GM12878 (cell line): ENCODE measurements at regions not wholly inside any gene's neighbourhood (a gene's known extent, or its start where the extent isn't known, plus 50 kb on each side); places are given as distances from the start of the nearest gene placed in this dataset.

Experiments used
- ATAC-seq: fragments of 200-7000 bp; cut with Tn5 transposase; 3 replicates; pipeline ENCODE4 v1.9.1; 2020; ENCODE audit warnings: mild to moderate bottlenecking, moderate library complexity
- BruUV-seq: library from RNA; stranded (reverse); fragments of 400-500 nt; replicated peaks from 2 replicates; lab custom pipeline; 2021; lab: Mats Ljungman, UMichigan
- CTCF ChIA-PET: fragments of 300-600 bp; sonication (Branson Sonifier 250); formaldehyde crosslinking; extraction: SDS; loops from one replicate; lab custom pipeline; 2021; ENCODE audit warnings: inconsistent platforms; lab: Yijun Ruan, JAX
- POLR2A ChIA-PET: fragments of 350-600 bp; formaldehyde crosslinking; extraction: SDS; loops from one replicate; lab custom pipeline; 2021; ENCODE audit warnings: inconsistent platforms; lab: Charles Lee
- RAD21 ChIA-PET: fragments of 300-600 bp; sonication (Branson Sonifier 250); formaldehyde crosslinking; loops from one replicate; lab custom pipeline; 2023; ENCODE audit warnings: antibody characterized with exemption; ENCODE audit not compliant: unreplicated experiment; lab: Charles Lee
- SMC1A ChIA-PET: fragments of 300-600 bp; sonication (Branson Sonifier 250); formaldehyde crosslinking; loops from one replicate; lab custom pipeline; 2023; ENCODE audit not compliant: unreplicated experiment, uncharacterized antibody; lab: Charles Lee
- DNase-seq: peaks from one replicate; pipeline ENCODE4 v3.0.0-alpha.2; 2011; ENCODE audit warnings: low read depth, low spot score
- FAIRE-seq: peaks from 3 replicates; lab custom pipeline; 2011; peaks lifted over from hg19 to GRCh38; lab: Jason Lieb, UNC
- H2AFZ ChIP-seq: 2 replicates; pipeline ENCODE4 v1.6.0; 2011; ENCODE audit warnings: low read depth, low read length, control low read depth; ENCODE audit not compliant: control insufficient read depth
- H3K27ac ChIP-seq: 2 replicates; pipeline ENCODE4 v1.5.1; 2011; ENCODE audit warnings: control low read depth; ENCODE audit not compliant: control insufficient read depth, insufficient read depth
- H3K27me3 ChIP-seq, 2 experiments: replicated peaks in 1 of 2; 2 replicates each; pipeline versions ENCODE4 v1.6.0 to v1.6.1; 2011; ENCODE audit warnings: low read length in 1 of 2; ENCODE audit not compliant: control insufficient read depth in 2 of 2, insufficient read depth in 2 of 2
- H3K36me3 ChIP-seq, 2 experiments: 2 replicates each; pipeline ENCODE4 v1.5.1; 2011; ENCODE audit warnings: low read length in 1 of 2; ENCODE audit not compliant: control insufficient read depth in 2 of 2, insufficient read depth in 2 of 2
- H3K4me1 ChIP-seq: 2 replicates; pipeline ENCODE4 v1.6.1; 2011; ENCODE audit warnings: mild to moderate bottlenecking, low read length, moderate library complexity, mixed read lengths; ENCODE audit not compliant: control insufficient read depth, insufficient read depth
- H3K4me2 ChIP-seq: 2 replicates; pipeline ENCODE4 v1.6.0; 2011; ENCODE audit warnings: control low read depth; ENCODE audit not compliant: control insufficient read depth, insufficient read depth
- H3K4me3 ChIP-seq: fragments of 200-600 bp; sonication (generic); 2 replicates; pipeline ENCODE4 v1.5.1; 2016
- H3K79me2 ChIP-seq: 2 replicates; pipeline ENCODE4 v1.6.0; 2011; ENCODE audit warnings: low read length; ENCODE audit not compliant: control insufficient read depth, insufficient read depth
- H3K9ac ChIP-seq: 2 replicates; pipeline ENCODE4 v1.8.0; 2011; ENCODE audit warnings: low read length, control low read depth, mixed read lengths; ENCODE audit not compliant: control insufficient read depth, insufficient read depth
- H3K9me3 ChIP-seq: replicated peaks from 3 replicates; pipeline ENCODE4 v1.5.1; 2011; ENCODE audit warnings: mild to moderate bottlenecking, low read length; ENCODE audit not compliant: control insufficient read depth, insufficient read depth
- H4K20me1 ChIP-seq: 2 replicates; pipeline ENCODE4 v1.6.0; 2011; ENCODE audit not compliant: control insufficient read depth, insufficient read depth
- BRCA1 ChIP-seq: IDR thresholded peaks from 2 replicates; pipeline ENCODE4 v1.6.1; 2011; ENCODE audit warnings: low read depth, low read length, improper control_type of control experiment
- CEBPB ChIP-seq, 2 experiments: fragments of 150-350 bp in 1 of 2; IDR thresholded peaks; 2 replicates each; pipeline ENCODE4 v1.6.1; 2012 to 2014; ENCODE audit warnings: low read depth in 2 of 2, low read length in 2 of 2, borderline replicate concordance in 1 of 2, inconsistent platforms in 1 of 2
- EP300 ChIP-seq, 2 experiments: fragments of 150-350 bp in 1 of 2; IDR thresholded peaks; 2 replicates each; pipeline ENCODE4 v1.6.1; 2011 to 2012; ENCODE audit warnings: low read depth in 2 of 2, low read length in 2 of 2, borderline replicate concordance in 1 of 2, improper control_type of control experiment in 1 of 2, inconsistent platforms in 1 of 2; ENCODE audit not compliant: control insufficient read depth in 1 of 2
- ETV6 ChIP-seq, 2 experiments: fragments of 450-650 bp in 1 of 2; IDR thresholded peaks in 1 of 2; conservative IDR thresholded peaks in 1 of 2; 2 replicates each; pipeline ENCODE4 v1.6.1; 2014; ENCODE audit warnings: antibody characterized with exemption in 1 of 2, borderline replicate concordance in 1 of 2, low read depth in 1 of 2, mild to moderate bottlenecking in 1 of 2, moderate library complexity in 1 of 2
- GABPA ChIP-seq: IDR thresholded peaks from 2 replicates; pipeline ENCODE4 v1.6.1; 2014; ENCODE audit warnings: antibody characterized with exemption, low read depth, mild to moderate bottlenecking, inconsistent platforms
- HCFC1 ChIP-seq: fragments of 150-350 bp; IDR thresholded peaks from 2 replicates; pipeline ENCODE4 v1.6.1; 2014; ENCODE audit warnings: low read length
- HDGF ChIP-seq: fragments of 450-650 bp; IDR thresholded peaks from 2 replicates; pipeline ENCODE4 v1.6.1; 2016; ENCODE audit warnings: antibody characterized with exemption
- KDM1A ChIP-seq: fragments of 200-600 bp; sonication (generic); IDR thresholded peaks from 2 replicates; pipeline ENCODE4 v1.6.1; 2016; ENCODE audit warnings: borderline replicate concordance
- MTA2 ChIP-seq: fragments of 450-650 bp; IDR thresholded peaks from 2 replicates; pipeline ENCODE4 v1.6.1; 2016; ENCODE audit warnings: low read depth, mild to moderate bottlenecking, moderate library complexity
- NR2F1 ChIP-seq: fragments of 450-650 bp; conservative IDR thresholded peaks from 2 replicates; pipeline ENCODE4 v1.6.1; 2017; ENCODE audit warnings: mild to moderate bottlenecking
- POLR2A ChIP-seq: IDR thresholded peaks from 2 replicates; pipeline ENCODE4 v1.6.1; 2011; ENCODE audit warnings: low read depth, mild to moderate bottlenecking, low read length
- RB1 ChIP-seq: fragments of 450-650 bp; formaldehyde crosslinking; IDR thresholded peaks from 2 replicates; pipeline ENCODE4 v1.6.1; 2017; ENCODE audit warnings: mild to moderate bottlenecking, borderline replicate concordance
- SMAD1 ChIP-seq: fragments of 450-650 bp; IDR thresholded peaks from 2 replicates; pipeline ENCODE4 v1.6.1; 2018; ENCODE audit warnings: mild to moderate bottlenecking, low read depth; ENCODE audit not compliant: partially characterized antibody
- SMARCA5 ChIP-seq: fragments of 450-650 bp; IDR thresholded peaks from 2 replicates; pipeline ENCODE4 v1.6.1; 2017; ENCODE audit warnings: mild to moderate bottlenecking
- ZBED1 ChIP-seq: IDR thresholded peaks from 2 replicates; pipeline ENCODE4 v1.6.1; 2016; ENCODE audit warnings: borderline replicate concordance
- ZNF217 ChIP-seq: fragments of 450-650 bp; IDR thresholded peaks from 2 replicates; pipeline ENCODE4 v1.6.1; 2017; ENCODE audit warnings: antibody characterized with exemption, mild to moderate bottlenecking
- WGBS: methylation state at CpG from one replicate; pipeline ENCODE4 v1.1.6; 2016; ENCODE audit warnings: low lambda C conversion rate; ENCODE audit not compliant: insufficient replicate concordance, insufficient coverage; ENCODE audit errors: missing lambda C conversion rate; 5-methylcytosine and 5-hydroxymethylcytosine counted together
- in situ Hi-C: fragments of 300-500 bp; cut with MboI; formaldehyde crosslinking; loops from 9 replicates; pipeline ENCODE4 v1.14.3; 2018; ENCODE audit warnings: mixed read lengths
- intact Hi-C: fragments of 100-400 bp; cut with micrococcal nuclease; formaldehyde crosslinking; loops from one replicate; pipeline ENCODE4 v1.14.2; 2022; ENCODE audit not compliant: unreplicated experiment
- TF ChIP-seq, protein P1 (sequence below): IDR thresholded peaks from 2 replicates; pipeline ENCODE4 v1.6.1; 2011; ENCODE audit warnings: mild to moderate bottlenecking, low read depth, low read length, moderate library complexity; ENCODE audit not compliant: insufficient replicate concordance
- TF ChIP-seq, protein P2 (sequence below): fragments of 450-650 bp; IDR thresholded peaks from 2 replicates; pipeline ENCODE4 v1.6.1; 2016; ENCODE audit warnings: mild to moderate bottlenecking
- TF ChIP-seq, protein P3 (sequence below): fragments of 450-650 bp; IDR thresholded peaks from 2 replicates; pipeline ENCODE4 v1.6.1; 2014; ENCODE audit warnings: mild to moderate bottlenecking

DNA sequence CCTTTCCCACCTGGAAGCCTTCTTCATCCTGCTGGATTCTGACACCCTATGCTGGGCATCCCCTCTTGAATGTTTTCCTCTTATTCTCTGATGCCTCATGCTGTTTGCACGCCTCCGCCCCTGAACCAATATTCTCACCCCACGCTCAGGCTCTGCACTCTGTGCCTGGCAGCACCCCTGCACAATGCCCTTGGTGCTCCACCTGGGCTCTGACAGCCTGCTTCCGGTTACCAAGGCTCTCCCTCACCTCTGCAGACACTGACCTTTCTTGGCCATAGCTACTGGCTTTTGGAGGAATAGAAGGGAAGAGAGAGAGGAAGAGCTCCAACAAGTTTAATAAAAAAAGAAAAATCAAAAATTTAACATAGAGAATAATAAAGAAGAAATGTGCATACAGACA is 108.7 kb upstream of the SHB start:
- intact Hi-C loops (no loop called here), in situ Hi-C loops (no loop called here)
- Histone ChIP-seq H3K79me2 (no peaks in the 10 kb centered on the region), H2AFZ (no peak overlapping the region), H3K9ac (no peak overlapping the region), H3K27ac (no peak overlapping the region), H3K36me3 (no peaks in the 10 kb centered on the region), H3K4me2 (no peak overlapping the region), H4K20me1 (no peaks in the 10 kb centered on the region), H3K4me1 (peaks cover 18% of the 10 kb centered on the region), H3K4me3 (no peak overlapping the region), H3K9me3 (no peaks in the 10 kb centered on the region; the same call in 2 of the 3 replicates), H3K27me3 (no peaks in the 10 kb centered on the region)
- ChIA-PET POLR2A (interaction anchor here (1.8 kb wide), 1 partner anchor 19 kb away, joined by 9 read pairs; no protein-coding TSS in a partner anchor), RAD21 (interaction anchor here (1.0 to 11.9 kb wide), 5 partner anchors 10 to 89 kb away, joined by 3 to 97 read pairs (median 7); no protein-coding TSS in a partner anchor), SMC1A (interaction anchor here (0.8 to 12.9 kb wide), 8 partner anchors 11 to 142 kb away, joined by 3 to 112 read pairs (median 3); no protein-coding TSS in a partner anchor), CTCF (interaction anchor here (1.1 to 1.4 kb wide), 3 partner anchors 17 to 88 kb away, joined by 3 to 4 read pairs (median 4); no protein-coding TSS in a partner anchor)
- no peak; the same call in 2 of the 3 replicates for ATAC-seq
- no peak for TF ChIP-seq HDGF
- no peak for TF ChIP-seq ZBED1
- no peak for TF ChIP-seq MTA2
- no peak for TF ChIP-seq GABPA
- TF ChIP-seq, protein P1, sequence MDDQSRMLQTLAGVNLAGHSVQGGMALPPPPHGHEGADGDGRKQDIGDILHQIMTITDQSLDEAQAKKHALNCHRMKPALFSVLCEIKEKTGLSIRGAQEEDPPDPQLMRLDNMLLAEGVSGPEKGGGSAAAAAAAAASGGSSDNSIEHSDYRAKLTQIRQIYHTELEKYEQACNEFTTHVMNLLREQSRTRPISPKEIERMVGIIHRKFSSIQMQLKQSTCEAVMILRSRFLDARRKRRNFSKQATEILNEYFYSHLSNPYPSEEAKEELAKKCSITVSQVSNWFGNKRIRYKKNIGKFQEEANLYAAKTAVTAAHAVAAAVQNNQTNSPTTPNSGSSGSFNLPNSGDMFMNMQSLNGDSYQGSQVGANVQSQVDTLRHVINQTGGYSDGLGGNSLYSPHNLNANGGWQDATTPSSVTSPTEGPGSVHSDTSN = no peak
- TF ChIP-seq, protein P2, sequence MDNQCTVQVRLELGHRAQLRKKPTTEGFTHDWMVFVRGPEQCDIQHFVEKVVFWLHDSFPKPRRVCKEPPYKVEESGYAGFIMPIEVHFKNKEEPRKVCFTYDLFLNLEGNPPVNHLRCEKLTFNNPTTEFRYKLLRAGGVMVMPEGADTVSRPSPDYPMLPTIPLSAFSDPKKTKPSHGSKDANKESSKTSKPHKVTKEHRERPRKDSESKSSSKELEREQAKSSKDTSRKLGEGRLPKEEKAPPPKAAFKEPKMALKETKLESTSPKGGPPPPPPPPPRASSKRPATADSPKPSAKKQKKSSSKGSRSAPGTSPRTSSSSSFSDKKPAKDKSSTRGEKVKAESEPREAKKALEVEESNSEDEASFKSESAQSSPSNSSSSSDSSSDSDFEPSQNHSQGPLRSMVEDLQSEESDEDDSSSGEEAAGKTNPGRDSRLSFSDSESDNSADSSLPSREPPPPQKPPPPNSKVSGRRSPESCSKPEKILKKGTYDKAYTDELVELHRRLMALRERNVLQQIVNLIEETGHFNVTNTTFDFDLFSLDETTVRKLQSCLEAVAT = no peak
- TF ChIP-seq HCFC1 = no peak
- TF ChIP-seq POLR2A = no peak
- TF ChIP-seq SMARCA5 = no peak
- TF ChIP-seq RB1 = no peak
- TF ChIP-seq SMAD1 = no peak
- TF ChIP-seq NR2F1 = no peak
- TF ChIP-seq, protein P3, sequence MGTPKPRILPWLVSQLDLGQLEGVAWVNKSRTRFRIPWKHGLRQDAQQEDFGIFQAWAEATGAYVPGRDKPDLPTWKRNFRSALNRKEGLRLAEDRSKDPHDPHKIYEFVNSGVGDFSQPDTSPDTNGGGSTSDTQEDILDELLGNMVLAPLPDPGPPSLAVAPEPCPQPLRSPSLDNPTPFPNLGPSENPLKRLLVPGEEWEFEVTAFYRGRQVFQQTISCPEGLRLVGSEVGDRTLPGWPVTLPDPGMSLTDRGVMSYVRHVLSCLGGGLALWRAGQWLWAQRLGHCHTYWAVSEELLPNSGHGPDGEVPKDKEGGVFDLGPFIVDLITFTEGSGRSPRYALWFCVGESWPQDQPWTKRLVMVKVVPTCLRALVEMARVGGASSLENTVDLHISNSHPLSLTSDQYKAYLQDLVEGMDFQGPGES = no peak
- TF ChIP-seq ZNF217 = no peak
- TF ChIP-seq CEBPB (IDR thresholded peaks at IDR 0.05; ENCODE audit: borderline replicate concordance in 1 of 2, low read depth in 2 of 2, low read length in 2 of 2) = no peak
- no peak for TF ChIP-seq KDM1A
- TF ChIP-seq ETV6 (conservative IDR thresholded peaks at IDR 0.05 in 1 of 2, IDR thresholded peaks at IDR 0.05 in 1 of 2; ENCODE audit: borderline replicate concordance in 1 of 2, low read depth in 1 of 2) = no peak
- no peak for TF ChIP-seq EP300 (IDR thresholded peaks at IDR 0.05; ENCODE audit: borderline replicate concordance in 1 of 2, control insufficient read depth in 1 of 2, low read depth in 2 of 2, low read length in 2 of 2)
- TF ChIP-seq BRCA1 = no peak
- FAIRE-seq = no peak
- WGBS = 10% methylated on average over 4 of the region's 4 CpGs
- BruUV-seq = no TSS peak
- no peak for DNase-seq
